Tongue (tissue), 1 donor: ENCODE measurements at regions not wholly inside any gene's neighbourhood (a gene's known extent, or its start where the extent isn't known, plus 50 kb on each side); places are given as distances from the start of the nearest gene placed in this dataset.
A peak's percentile ranks its signal among the peaks of the same experiment; 100 is the strongest.

Source experiments
- DNase-seq: peaks from one replicate; pipeline ENCODE4 v3.0.0-alpha.2; 2015

GRCh38 chr4:100970414-100970813, 376.9 kb downstream of the PPP3CA start:
- DNase-seq = no peak

GRCh38 chr4:100969925-100970324, 377.4 kb downstream of the PPP3CA start:
- DNase-seq = no peak

DNA sequence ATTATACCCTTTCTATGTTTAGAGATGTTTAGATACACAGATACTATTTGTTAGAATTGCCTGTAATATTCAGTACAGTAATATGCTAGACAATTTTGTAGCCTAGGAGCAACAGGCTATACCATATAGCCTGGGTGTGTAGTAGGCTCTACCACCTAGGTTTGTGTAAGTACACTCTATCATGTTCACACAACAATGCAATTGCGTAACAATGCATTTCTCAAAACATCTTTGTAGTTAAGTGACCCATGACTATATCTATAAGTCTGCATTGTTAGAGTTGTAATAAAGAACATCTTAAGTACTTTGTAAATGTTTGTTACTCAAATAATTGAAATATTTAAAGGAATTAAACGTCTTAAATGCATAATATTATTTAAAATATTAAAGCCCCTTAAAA, 379.3 kb downstream of the PPP3CA start:
- DNase-seq = no peak

DNA sequence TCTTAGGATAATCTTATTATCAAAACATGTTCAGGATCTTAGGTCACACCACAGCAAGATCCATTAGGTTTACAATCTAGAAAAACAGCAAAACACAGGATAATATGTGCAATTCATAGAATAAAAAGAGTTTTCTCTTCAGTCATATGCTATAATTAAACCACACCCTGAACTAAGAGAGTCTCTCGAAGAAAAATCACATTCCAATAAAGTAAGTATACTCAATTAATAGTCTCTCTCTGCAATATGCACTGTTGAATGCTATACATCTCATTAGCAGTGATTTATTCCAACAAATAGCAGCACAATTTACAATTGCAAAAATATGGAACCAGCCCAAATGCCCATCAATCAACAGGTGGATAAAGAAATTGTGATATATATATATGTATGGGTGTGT, 383.7 kb downstream of the PPP3CA start:
- DNase-seq = no peak

DNA sequence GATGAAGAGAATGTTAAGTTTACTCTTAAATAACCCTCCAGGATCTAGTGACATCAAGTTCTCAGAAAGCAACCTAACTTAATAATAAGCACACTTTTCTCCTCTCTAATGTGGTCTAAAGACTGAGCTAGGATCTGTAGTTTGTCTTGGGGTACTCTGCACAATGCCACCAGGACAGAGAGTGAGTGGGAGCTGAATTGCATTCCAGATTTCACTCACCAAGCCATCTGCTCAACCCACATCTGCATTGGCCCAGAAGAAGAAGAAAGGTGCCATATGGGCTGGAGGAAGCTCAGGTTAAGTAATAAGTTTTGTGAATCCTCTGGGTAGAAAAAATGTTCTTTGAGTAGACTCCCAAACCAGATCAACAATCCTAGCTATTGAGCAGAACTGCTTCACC, 384.6 kb downstream of the PPP3CA start:
- no peak for DNase-seq

DNA sequence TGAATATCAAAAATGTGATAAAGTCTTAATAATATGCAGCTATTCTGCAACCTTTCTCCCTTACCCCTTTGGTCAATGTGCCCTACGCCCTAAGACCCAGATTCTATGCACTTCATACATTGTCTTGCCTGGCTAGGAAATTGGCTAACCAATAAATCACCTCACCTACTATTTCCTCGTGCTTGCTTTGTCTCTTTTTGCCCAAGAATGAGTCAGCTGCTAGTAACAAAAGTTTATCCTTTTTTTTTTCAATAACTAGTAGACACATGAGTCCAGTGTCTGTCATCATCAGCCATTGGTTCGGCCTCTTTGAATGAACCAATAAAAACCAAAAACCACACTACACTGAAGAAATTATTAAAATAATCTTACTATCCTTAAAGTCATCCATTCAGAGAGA, 387.1 kb downstream of the PPP3CA start:
- DNase-seq = no peak

DNA sequence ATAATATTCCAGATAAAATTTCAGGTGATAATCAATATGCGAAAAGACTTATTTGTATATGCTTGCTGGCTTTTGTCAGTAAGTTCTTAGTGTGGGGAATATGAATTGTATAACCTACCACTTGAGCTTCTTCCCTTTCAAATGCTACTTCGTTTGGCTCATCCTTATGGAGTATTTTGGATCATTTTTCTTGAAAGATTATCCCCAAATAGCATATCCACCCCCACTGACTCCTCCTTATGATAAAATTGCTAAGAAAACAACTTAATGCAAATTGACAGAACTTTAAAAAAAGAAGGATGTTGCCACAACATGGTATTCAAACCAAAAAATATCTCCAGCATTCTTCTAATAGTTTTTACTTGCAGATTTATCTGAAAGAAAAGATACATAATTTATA, 393.3 kb downstream of the PPP3CA start:
- DNase-seq = no peak

- DNase-seq = no peak
Observed at GRCh38 chr4:100953616-100954015, 393.7 kb downstream of the PPP3CA start.

- DNase-seq = no peak
Observed at GRCh38 chr4:100952590-100952989, 394.7 kb downstream of the PPP3CA start.

GRCh38 chr4:100949350-100949935, 397.9 kb downstream of the PPP3CA start:
- DNase-seq = no peak

GRCh38 chr4:100948911-100949310, 398.4 kb downstream of the PPP3CA start:
- DNase-seq = no peak

DNA sequence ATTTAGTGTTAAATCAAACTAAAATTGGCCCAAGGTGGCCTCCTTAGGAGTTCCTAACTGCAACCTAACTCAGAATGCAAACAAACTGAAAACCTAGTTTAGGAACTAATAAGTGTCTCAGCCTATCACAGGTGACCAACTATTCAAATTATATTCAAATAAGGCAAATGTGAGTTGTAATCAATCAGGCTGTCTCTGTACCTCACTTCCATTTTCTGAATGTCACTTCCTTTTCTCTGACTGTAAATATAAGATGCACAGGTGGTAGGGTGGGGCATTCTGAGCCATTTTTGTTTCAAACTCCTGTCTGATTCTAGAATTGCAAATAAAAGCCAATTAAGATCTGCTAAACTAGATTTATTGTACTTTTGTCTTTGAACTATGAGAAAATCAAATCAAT, 401.5 kb downstream of the PPP3CA start:
- no peak for DNase-seq

GRCh38 chr4:100938698-100939097, 408.6 kb downstream of the PPP3CA start:
- no peak for DNase-seq

DNA sequence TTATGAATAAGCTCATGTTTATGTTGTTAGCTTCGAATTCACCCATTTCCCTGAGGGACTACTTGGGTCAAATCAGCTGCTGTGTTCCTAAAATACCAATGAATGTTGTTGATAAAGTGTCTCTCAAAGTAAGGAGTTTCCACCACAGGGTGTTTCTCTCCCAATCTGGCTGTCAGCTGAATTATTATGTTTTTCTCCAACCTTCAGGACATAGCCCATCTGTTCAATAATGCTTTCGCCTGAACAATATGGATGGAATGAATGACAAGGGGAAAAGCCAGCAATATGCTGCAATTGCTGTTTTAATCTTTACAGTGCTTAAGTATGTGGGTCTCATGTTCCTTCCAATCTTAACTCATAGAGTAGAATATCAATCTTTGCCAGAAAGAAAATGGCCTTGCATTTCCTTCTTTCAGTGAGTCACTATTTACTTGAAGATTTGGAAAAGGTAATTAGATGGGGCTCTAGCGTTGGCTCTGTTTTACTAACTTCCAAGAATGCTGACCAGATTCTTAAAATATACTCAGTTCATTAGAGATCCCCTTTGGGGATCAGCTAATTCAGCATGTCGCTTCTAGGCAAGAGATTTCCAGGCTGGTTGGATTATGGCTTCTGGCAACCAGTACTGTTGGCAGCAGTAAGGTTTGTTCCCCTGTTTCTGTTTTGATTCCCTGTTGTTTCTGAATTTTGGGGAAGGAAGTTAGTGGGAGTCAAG, 410.5 kb downstream of the PPP3CA start:
- DNase-seq = peak; percentile 88

- no peak for DNase-seq
Observed at GRCh38 chr4:100935090-100935489, 412.2 kb downstream of the PPP3CA start.

DNA sequence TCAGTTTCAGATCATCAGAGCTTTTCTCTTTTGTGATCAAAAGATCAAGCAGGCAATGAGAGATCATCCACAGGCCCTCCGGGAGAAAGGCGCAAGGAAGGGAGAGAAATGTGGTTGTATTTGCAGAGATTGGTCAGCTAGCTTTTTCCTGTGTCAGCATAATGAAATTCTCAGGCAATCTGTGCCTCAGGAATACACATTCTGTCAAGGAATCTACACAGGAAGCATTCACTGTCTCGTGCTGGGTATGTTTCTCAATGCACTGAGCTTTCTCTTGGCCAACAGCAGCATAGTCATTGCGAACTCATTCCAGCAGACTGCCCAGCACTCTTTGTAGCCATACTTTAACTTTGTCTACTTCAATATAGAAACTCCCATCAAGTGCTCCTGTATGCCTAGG, 413.7 kb downstream of the PPP3CA start:
- DNase-seq = no peak

DNA sequence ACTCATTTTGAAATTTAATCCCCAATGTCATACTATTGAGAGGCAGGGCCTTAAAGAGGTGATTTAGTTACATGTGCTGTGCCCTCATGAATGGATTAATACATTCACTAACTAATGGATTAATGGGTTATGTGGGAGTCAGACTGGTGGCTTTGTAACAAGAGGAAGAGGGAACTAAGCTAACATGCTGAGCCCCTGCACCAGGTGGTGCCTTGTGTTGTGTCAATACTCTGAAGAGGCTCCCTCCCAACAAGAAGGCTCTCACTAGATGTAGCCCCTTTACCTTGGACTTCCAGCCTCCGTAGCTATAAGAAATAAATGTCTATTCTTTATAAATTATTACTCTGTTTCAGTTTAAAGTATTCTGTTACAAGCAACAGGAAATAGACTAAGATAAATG, 411.9 kb upstream of the EMCN start:
- no peak for DNase-seq

GRCh38 chr4:100929135-100929534, 411.3 kb upstream of the EMCN start:
- no peak for DNase-seq

DNA sequence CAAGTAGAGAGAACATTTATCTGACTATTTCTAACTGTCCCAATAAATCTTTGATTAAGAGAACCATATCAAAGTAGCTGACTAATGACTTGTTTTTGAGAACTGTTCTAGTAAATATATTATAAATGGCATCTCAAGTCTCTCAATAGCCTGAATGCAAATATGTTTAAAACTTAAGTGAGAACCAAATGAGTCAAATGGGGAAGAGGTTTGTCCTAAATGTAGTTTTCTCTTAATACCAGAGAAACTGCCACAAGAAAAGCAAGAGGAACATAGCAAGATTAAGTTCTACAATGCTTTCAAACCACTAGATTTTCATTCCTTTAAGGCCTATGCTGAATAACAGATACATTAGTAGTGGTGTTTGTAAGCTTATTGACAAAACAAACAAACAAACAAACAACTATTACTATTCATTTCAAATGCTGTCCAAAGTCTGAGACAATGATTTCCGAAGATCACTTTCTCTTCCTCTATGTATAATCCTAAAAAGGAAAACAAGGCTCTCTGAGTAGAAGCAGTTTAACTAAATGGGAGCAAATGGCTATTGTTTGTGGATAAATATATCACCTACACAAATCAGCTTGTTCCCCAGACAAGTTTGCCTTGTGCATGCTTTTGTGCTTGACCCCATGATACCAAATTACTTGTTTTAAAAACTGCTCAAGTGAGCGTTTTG, 408.4 kb upstream of the EMCN start:
- DNase-seq = no peak

DNA sequence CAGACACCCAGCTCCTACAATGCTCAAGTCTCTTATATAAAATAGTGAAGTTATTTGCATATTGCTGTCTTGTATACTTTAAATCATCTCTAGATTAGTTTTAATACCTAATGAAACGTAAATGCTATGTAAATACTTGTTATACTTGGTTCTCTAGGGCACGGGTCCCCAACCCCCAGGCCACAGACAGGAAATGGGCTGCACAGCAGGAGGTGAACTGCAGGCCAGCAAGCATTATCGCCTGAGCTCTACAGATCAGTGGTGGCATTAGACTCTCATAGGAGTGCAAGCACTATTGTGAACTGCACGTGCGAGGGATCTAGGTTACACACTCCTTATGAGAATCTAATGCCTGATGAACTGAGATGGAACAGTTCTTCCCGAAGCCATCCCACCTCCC, 395.9 kb upstream of the EMCN start:
- no peak for DNase-seq

- no peak for DNase-seq
Observed at GRCh38 chr4:100908540-100908939, 390.7 kb upstream of the EMCN start.

DNA sequence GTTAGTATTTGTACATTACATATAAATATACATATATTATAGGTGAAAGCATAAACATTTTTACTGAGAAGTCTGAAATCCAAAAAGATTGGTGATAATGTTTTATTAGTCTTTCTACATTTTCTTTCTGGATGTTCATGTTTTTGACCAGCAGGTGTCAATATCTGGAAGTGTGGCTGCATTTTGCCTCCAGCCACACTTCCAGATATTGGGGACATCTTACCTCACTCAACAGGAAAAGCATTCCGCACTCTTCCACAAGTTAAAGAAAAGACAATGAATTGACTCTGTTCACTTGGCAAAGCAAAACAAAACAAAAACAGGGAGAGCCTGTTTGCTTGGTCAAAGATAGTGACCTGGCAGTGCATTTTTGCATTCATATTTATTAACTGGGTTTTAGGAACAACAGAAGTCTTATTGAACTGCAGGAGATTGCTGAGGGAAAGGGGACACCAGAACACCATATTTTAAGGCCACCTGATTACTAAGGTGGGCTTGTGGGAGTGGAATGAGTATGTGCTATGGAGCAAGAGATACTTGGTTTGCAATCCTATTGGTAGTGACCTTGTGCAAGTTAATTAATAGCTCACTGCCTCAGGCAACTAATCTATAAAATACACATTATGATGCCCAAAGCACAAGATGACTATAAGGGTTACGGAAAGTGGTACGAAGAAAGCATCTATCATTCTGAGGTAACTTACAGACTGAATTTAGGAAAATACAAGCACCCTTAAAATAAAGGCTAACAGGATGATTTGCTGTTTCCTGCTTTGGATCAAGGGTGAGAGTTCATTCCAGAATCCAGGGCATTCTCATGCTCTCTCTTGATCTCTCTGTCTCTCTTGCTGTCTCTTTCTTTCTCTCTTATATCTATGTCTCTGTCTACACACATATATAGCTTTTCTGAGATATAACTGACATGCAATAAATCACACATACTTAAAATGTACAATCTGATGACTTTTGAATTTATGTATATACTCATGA, 389.9 kb upstream of the EMCN start:
- peak; percentile 2 for DNase-seq

DNA sequence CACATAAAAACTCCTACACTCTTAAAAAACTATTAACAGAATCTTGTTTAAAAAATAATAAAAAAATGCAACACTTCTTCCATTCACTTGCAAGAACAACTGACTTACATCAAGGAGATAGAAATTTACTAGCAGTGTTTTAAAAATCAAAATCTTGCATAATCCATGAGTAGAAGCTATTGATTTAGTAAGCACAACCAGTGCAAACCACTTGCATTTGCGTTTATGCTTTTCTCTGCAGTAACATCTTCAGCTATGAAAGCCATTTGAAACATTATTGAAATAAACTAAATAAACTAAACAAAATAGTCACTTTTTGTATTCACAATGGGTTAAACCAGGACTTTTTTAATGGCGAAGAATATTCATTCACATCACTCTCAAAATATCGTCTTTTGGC, 389.2 kb upstream of the EMCN start:
- no peak for DNase-seq
